ENCODE measurements at regions not wholly inside any gene's neighbourhood (a gene's known extent, or its start where the extent isn't known, plus 50 kb on each side); places are given as distances from the start of the nearest gene placed in this dataset.

GRCh38 chr2:81087646-81088045 lies 783.1 kb upstream of the LRRTM1 start:
- TF ChIP-seq POLR2A (IDR thresholded peaks at IDR 0.05) = no peak
- TF ChIP-seq, protein P1, sequence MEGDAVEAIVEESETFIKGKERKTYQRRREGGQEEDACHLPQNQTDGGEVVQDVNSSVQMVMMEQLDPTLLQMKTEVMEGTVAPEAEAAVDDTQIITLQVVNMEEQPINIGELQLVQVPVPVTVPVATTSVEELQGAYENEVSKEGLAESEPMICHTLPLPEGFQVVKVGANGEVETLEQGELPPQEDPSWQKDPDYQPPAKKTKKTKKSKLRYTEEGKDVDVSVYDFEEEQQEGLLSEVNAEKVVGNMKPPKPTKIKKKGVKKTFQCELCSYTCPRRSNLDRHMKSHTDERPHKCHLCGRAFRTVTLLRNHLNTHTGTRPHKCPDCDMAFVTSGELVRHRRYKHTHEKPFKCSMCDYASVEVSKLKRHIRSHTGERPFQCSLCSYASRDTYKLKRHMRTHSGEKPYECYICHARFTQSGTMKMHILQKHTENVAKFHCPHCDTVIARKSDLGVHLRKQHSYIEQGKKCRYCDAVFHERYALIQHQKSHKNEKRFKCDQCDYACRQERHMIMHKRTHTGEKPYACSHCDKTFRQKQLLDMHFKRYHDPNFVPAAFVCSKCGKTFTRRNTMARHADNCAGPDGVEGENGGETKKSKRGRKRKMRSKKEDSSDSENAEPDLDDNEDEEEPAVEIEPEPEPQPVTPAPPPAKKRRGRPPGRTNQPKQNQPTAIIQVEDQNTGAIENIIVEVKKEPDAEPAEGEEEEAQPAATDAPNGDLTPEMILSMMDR (IDR thresholded peaks at IDR 0.05) = no peak
- TF ChIP-seq POLR2AphosphoS5 (IDR thresholded peaks at IDR 0.05) = no peak
- TF ChIP-seq EP300 (IDR thresholded peaks at IDR 0.05) = no peak
